HG03097 (cell line): ENCODE measurements at regions not wholly inside any gene's neighbourhood (a gene's known extent, or its start where the extent isn't known, plus 50 kb on each side); places are given as distances from the start of the nearest gene placed in this dataset.
"Not testable (repeated sequence)": the region's sequence is repeated elsewhere in the genome, so short reads cannot be mapped to it uniquely, and the experiment has no call there.

Experiments used
- ATAC-seq: cut with Tn5 transposase; IDR thresholded peaks from one replicate; pipeline ENCODE4 v1.9.1; 2021; ENCODE audit not compliant: unreplicated experiment, low FRiP score

DNA sequence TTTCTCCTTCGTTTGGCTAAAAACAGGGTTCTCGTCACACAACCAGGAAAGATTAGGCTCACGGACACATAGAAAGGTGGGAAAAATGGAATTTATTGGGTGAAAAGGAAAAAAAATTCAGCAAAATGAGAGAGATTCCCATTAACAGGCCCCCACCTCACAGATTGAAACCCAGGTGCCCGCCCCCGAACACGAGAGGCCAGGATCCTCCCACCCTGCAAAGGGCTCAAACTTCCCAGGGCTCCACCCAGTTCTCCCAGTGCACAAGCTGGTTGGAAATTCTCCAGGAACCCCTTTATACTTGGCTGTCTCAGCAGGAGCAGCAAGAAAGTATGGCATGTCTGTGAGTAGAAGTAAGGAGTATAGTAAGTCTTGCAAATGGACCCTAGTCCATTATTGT, 499.7 kb downstream of the RWDD3 start:
- no peak for ATAC-seq

- no peak for ATAC-seq
Measured at GRCh38 chr1:95734560-95734959, 500.6 kb downstream of the RWDD3 start.

DNA sequence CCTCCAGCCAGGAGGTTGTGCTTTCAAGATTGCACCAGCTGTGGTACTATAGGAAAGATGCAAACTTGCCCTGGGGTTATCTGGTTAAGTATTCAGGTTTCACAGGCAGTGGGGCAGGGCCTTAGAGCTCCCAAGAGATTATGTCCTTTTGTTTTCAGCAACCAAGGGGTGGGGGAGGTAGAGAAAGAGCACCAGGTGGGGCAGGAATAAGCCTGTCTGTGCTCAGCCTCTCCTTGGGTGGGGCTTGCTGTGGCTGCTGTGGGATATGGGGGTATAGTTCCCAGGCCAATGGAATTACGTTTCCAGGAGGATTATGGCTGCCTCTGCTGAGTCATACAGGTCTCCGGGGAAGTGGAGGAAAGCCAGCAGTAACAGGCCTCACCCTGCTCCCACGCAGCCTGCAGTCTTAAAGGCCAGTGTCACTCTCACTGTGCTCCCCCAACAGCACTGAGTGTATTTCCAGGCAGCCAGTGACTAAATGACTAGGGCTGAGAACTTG, 508.6 kb downstream of the RWDD3 start:
- no peak for ATAC-seq

GRCh38 chr1:95744731-95745130, 510.7 kb downstream of the RWDD3 start:
- no peak for ATAC-seq

GRCh38 chr1:95752515-95753381, 518.7 kb downstream of the RWDD3 start:
- no peak for ATAC-seq

GRCh38 chr1:95753382-95754016, 519.5 kb downstream of the RWDD3 start:
- no peak for ATAC-seq

- no peak for ATAC-seq
Measured at GRCh38 chr1:95754412-95754811, 520.4 kb downstream of the RWDD3 start.

GRCh38 chr1:95766036-95766435, 532.0 kb downstream of the RWDD3 start:
- no peak for ATAC-seq

DNA sequence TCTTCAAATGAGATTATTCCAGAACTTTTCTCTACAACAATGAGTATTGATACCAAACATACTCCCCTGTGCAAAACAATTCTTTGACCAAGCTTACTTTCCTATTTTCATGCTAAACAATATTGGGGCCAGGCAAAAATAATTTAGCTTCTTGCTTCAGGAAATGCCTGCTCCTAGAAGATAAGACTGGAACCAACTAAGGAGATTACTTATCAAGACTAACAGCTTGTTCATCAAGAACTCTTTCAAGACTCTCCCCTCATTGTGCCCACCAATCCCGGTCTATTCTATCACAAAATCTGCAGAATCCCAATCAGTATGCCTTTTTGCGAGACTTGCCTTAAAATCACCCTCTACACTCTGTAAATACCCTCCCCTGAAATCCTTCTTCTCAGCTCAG, 536.6 kb downstream of the RWDD3 start:
- no peak for ATAC-seq

GRCh38 chr1:95778217-95778616, 544.2 kb downstream of the RWDD3 start:
- ATAC-seq: no peak

- no peak for ATAC-seq
Measured at GRCh38 chr1:95780836-95781235, 546.8 kb downstream of the RWDD3 start.

DNA sequence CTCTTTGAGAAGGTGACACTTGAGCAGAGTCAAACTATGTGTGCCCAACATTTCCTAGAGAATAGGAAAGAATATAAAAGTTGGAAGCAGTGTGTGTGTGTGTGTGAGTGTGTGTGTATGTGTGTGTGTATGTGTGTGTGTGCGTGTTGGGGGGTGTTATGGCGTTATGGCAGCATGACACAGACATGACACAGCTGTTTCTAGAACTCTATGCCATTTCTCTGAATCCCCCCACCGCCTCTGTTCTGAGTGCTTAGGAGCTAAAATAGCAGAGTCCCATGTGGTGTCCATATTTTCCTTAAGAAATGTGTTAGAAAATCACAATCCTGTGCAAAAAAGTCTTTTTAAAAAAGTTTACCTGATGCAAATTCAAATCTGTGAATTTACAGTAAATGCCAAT, 556.1 kb downstream of the RWDD3 start:
- no peak for ATAC-seq

GRCh38 chr1:95793893-95794292, 559.9 kb downstream of the RWDD3 start:
- ATAC-seq: no peak

- ATAC-seq: not testable (repeated sequence)
Measured at GRCh38 chr1:95797761-95798160, 563.8 kb downstream of the RWDD3 start.

DNA sequence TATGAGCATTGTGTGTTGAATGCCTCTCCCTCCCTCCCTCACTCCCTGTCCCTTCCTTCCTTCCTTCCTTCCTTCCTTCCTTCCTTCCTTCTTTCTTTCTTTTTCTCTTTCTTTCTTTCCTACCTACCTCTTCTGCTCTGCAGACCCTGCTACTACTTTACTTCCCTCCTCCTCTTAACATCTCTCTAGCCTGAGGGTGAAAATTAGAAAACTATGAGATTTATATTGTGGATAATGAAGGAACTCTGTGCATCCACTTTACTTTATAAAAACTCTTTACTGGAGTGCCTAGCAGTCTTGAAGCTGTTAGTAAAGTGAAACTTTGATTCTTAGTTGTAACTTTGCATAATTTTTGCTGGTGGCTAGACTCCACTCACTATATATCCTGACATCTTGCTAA, 572.2 kb downstream of the RWDD3 start:
- ATAC-seq: no peak

- ATAC-seq: no peak
Measured at GRCh38 chr1:95809391-95809790, 575.4 kb downstream of the RWDD3 start.

- no peak for ATAC-seq
Measured at GRCh38 chr1:95815511-95815910, 581.5 kb downstream of the RWDD3 start.

DNA sequence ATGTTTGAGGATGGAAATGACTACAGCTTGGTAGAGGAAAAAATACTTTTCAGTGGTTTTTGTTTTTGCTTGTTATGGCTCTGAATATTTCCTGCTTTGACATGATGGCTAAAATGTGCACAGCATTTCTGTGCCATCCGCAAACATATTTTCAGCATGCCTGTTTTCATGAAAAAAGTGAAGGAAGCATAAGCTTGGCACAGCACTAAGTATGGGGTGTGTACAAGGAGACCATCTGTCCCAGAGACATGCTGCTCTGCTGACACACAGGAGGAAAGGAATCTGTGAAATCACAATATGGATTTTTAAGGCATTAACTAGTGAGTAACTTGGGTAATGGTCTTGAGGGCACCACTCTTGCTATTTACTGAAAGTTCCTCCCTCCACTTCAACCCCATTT, 595.5 kb downstream of the RWDD3 start:
- no peak for ATAC-seq

DNA sequence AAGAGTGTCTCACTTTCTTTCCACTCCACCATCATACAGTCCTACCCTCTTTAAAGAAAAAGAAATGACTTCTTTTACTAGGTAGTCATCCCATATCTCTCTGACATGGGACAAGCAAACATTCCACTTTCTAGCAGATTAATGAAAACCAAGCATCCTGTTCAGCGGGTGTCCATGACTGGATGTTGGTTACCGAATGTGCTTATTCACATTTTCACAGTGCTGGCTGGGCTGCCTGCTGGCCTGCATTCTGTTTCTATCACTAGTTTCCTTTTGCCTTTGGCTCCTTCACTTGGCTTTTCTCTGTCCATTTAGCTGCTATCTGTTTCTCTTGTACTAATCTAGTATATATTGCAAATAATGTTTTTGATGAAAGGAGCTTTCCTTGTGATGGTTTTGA, 598.4 kb downstream of the RWDD3 start:
- no peak for ATAC-seq

GRCh38 chr1:95849439-95849838, 615.4 kb downstream of the RWDD3 start:
- no peak for ATAC-seq

- no peak for ATAC-seq
Measured at GRCh38 chr1:95850165-95850649, 616.2 kb downstream of the RWDD3 start.

GRCh38 chr1:95850763-95851162, 616.8 kb downstream of the RWDD3 start:
- no peak for ATAC-seq
